ENCODE measurements at regions not wholly inside any gene's neighbourhood (a gene's known extent, or its start where the extent isn't known, plus 50 kb on each side); places are given as distances from the start of the nearest gene placed in this dataset.

GRCh38 chr2:211061612-211062296 is 505.4 kb downstream of the CPS1 start:
- H3K27me3 Mint-ChIP-seq (ENCODE audit: insufficient read depth) = no peaks in the 10 kb centered on the region
- H3K27ac Mint-ChIP-seq = no peak overlapping the region
- H3K4me1 Mint-ChIP-seq (ENCODE audit: low read depth) = no peaks in the 10 kb centered on the region
- no peak overlapping the region for H3K4me3 Mint-ChIP-seq
- no peak for DNase-seq (ENCODE audit: low spot score)
- no peaks in the 10 kb centered on the region for H3K9me3 Mint-ChIP-seq
- H3K36me3 Mint-ChIP-seq (ENCODE audit: low read depth) = no peaks in the 10 kb centered on the region
- intact Hi-C loops (cut with micrococcal nuclease) = no loop called here

- Mint-ChIP-seq H3K4me1 (ENCODE audit: low read depth) (no peaks in the 10 kb centered on the region), H3K36me3 (ENCODE audit: low read depth) (no peaks in the 10 kb centered on the region), H3K27ac (no peak overlapping the region), H3K9me3 (no peaks in the 10 kb centered on the region), H3K27me3 (ENCODE audit: insufficient read depth) (no peaks in the 10 kb centered on the region), H3K4me3 (no peak overlapping the region)
- no peak for DNase-seq (ENCODE audit: low spot score)
- intact Hi-C loops (cut with micrococcal nuclease) = no loop called here
Observed at GRCh38 chr2:211062297-211062612, 505.9 kb downstream of the CPS1 start.

- Mint-ChIP-seq H3K4me3 (no peak overlapping the region), H3K36me3 (ENCODE audit: low read depth) (no peaks in the 10 kb centered on the region), H3K4me1 (ENCODE audit: low read depth) (no peaks in the 10 kb centered on the region)
Observed at GRCh38 chr2:211067029-211067428, 510.6 kb downstream of the CPS1 start.

GRCh38 chr2:211068108-211068780 is 511.8 kb downstream of the CPS1 start:
- intact Hi-C loops (cut with micrococcal nuclease) = no loop called here
- Mint-ChIP-seq H3K4me3 (no peak overlapping the region), H3K9me3 (no peaks in the 10 kb centered on the region), H3K27me3 (ENCODE audit: insufficient read depth) (no peaks in the 10 kb centered on the region), H3K36me3 (ENCODE audit: low read depth) (no peaks in the 10 kb centered on the region), H3K4me1 (ENCODE audit: low read depth) (no peaks in the 10 kb centered on the region), H3K27ac (no peak overlapping the region)
- no peak for DNase-seq (ENCODE audit: low spot score)

More at GRCh38 chr2:211067029-211067428, 510.6 kb downstream of the CPS1 start:
- Mint-ChIP-seq H3K27ac (no peak overlapping the region), H3K27me3 (ENCODE audit: insufficient read depth) (no peaks in the 10 kb centered on the region), H3K9me3 (no peaks in the 10 kb centered on the region)
- intact Hi-C loops (cut with micrococcal nuclease) = no loop called here
- no peak for DNase-seq (ENCODE audit: low spot score)

- H3K4me1 Mint-ChIP-seq (ENCODE audit: low read depth) = no peaks in the 10 kb centered on the region
- no peak overlapping the region for H3K4me3 Mint-ChIP-seq
- H3K9me3 Mint-ChIP-seq = no peaks in the 10 kb centered on the region
- no peak for DNase-seq (ENCODE audit: low spot score)
- no peak overlapping the region for H3K27ac Mint-ChIP-seq
- intact Hi-C loops (cut with micrococcal nuclease) = no loop called here
- no peaks in the 10 kb centered on the region for H3K27me3 Mint-ChIP-seq (ENCODE audit: insufficient read depth)
- H3K36me3 Mint-ChIP-seq (ENCODE audit: low read depth) = no peaks in the 10 kb centered on the region
Observed at GRCh38 chr2:211070547-211070946, 514.1 kb downstream of the CPS1 start.

GRCh38 chr2:211077216-211077767 is 520.9 kb downstream of the CPS1 start:
- no peak overlapping the region for H3K27ac Mint-ChIP-seq
- H3K36me3 Mint-ChIP-seq (ENCODE audit: low read depth) = no peaks in the 10 kb centered on the region
- intact Hi-C loops (cut with micrococcal nuclease) = no loop called here
- H3K9me3 Mint-ChIP-seq = no peaks in the 10 kb centered on the region
- no peaks in the 10 kb centered on the region for H3K27me3 Mint-ChIP-seq (ENCODE audit: insufficient read depth)
- DNase-seq (ENCODE audit: low spot score) = no peak
- no peaks in the 10 kb centered on the region for H3K4me1 Mint-ChIP-seq (ENCODE audit: low read depth)
- H3K4me3 Mint-ChIP-seq = no peak overlapping the region

GRCh38 chr2:211084352-211084751 is 528.0 kb downstream of the CPS1 start:
- Mint-ChIP-seq H3K27me3 (ENCODE audit: insufficient read depth) (no peaks in the 10 kb centered on the region), H3K4me3 (no peak overlapping the region), H3K9me3 (no peaks in the 10 kb centered on the region), H3K27ac (no peak overlapping the region), H3K36me3 (ENCODE audit: low read depth) (no peaks in the 10 kb centered on the region), H3K4me1 (ENCODE audit: low read depth) (no peaks in the 10 kb centered on the region)
- intact Hi-C loops (cut with micrococcal nuclease) = no loop called here
- no peak for DNase-seq (ENCODE audit: low spot score)

- DNase-seq (ENCODE audit: low spot score) = no peak
- intact Hi-C loops (cut with micrococcal nuclease) = loop anchor here (5.0 kb wide), 1 partner anchor 72 kb away; no protein-coding TSS in a partner anchor
- no peak overlapping the region for H3K4me3 Mint-ChIP-seq
- no peaks in the 10 kb centered on the region for H3K4me1 Mint-ChIP-seq (ENCODE audit: low read depth)
- no peaks in the 10 kb centered on the region for H3K9me3 Mint-ChIP-seq
- H3K27me3 Mint-ChIP-seq (ENCODE audit: insufficient read depth) = no peaks in the 10 kb centered on the region
- no peak overlapping the region for H3K27ac Mint-ChIP-seq
- no peaks in the 10 kb centered on the region for H3K36me3 Mint-ChIP-seq (ENCODE audit: low read depth)
Observed at GRCh38 chr2:211085056-211085680, 528.8 kb downstream of the CPS1 start.

GRCh38 chr2:211086049-211086448 is 529.6 kb downstream of the CPS1 start:
- intact Hi-C loops (cut with micrococcal nuclease) = loop anchor here (5.0 kb wide), 1 partner anchor 71 kb away; no protein-coding TSS in a partner anchor

GRCh38 chr2:211089127-211089526 is 532.7 kb downstream of the CPS1 start:
- no peak overlapping the region for H3K4me3 Mint-ChIP-seq
- no peak overlapping the region for H3K27ac Mint-ChIP-seq
- intact Hi-C loops (cut with micrococcal nuclease) = loop anchor here (5.0 kb wide), 1 partner anchor 68 kb away; no protein-coding TSS in a partner anchor
- no peaks in the 10 kb centered on the region for H3K9me3 Mint-ChIP-seq
- DNase-seq (ENCODE audit: low spot score) = no peak
- no peaks in the 10 kb centered on the region for H3K4me1 Mint-ChIP-seq (ENCODE audit: low read depth)
- no peaks in the 10 kb centered on the region for H3K36me3 Mint-ChIP-seq (ENCODE audit: low read depth)
- H3K27me3 Mint-ChIP-seq (ENCODE audit: insufficient read depth) = no peaks in the 10 kb centered on the region

More at GRCh38 chr2:211086049-211086448, 529.6 kb downstream of the CPS1 start:
- Mint-ChIP-seq H3K4me3 (no peak overlapping the region), H3K9me3 (no peaks in the 10 kb centered on the region), H3K27ac (no peak overlapping the region), H3K36me3 (ENCODE audit: low read depth) (no peaks in the 10 kb centered on the region), H3K4me1 (ENCODE audit: low read depth) (no peaks in the 10 kb centered on the region), H3K27me3 (ENCODE audit: insufficient read depth) (no peaks in the 10 kb centered on the region)
- no peak for DNase-seq (ENCODE audit: low spot score)

- intact Hi-C loops (cut with micrococcal nuclease) = no loop called here
- no peak for DNase-seq (ENCODE audit: low spot score)
- Mint-ChIP-seq H3K27me3 (ENCODE audit: insufficient read depth) (no peaks in the 10 kb centered on the region), H3K36me3 (ENCODE audit: low read depth) (no peaks in the 10 kb centered on the region), H3K9me3 (no peaks in the 10 kb centered on the region), H3K27ac (no peak overlapping the region), H3K4me3 (no peak overlapping the region), H3K4me1 (ENCODE audit: low read depth) (no peaks in the 10 kb centered on the region)
Observed at GRCh38 chr2:211093743-211094303, 537.4 kb downstream of the CPS1 start.

- H3K4me3 Mint-ChIP-seq = no peak overlapping the region
- no peak for DNase-seq (ENCODE audit: low spot score)
- no peak overlapping the region for H3K27ac Mint-ChIP-seq
- H3K27me3 Mint-ChIP-seq (ENCODE audit: insufficient read depth) = no peaks in the 10 kb centered on the region
- H3K9me3 Mint-ChIP-seq = no peaks in the 10 kb centered on the region
- no peaks in the 10 kb centered on the region for H3K4me1 Mint-ChIP-seq (ENCODE audit: low read depth)
- H3K36me3 Mint-ChIP-seq (ENCODE audit: low read depth) = no peaks in the 10 kb centered on the region
- intact Hi-C loops (cut with micrococcal nuclease) = no loop called here
Observed at GRCh38 chr2:211103989-211104388, 547.6 kb downstream of the CPS1 start.
